GM18909 (cell line): ENCODE measurements at regions not wholly inside any gene's neighbourhood (a gene's known extent, or its start where the extent isn't known, plus 50 kb on each side); places are given as distances from the start of the nearest gene placed in this dataset.
A peak's percentile ranks its signal among the peaks of the same experiment; 100 is the strongest.
"Not testable (repeated sequence)": the region's sequence is repeated elsewhere in the genome, so short reads cannot be mapped to it uniquely, and the experiment has no call there.

Experiments
- ATAC-seq: cut with Tn5 transposase; IDR thresholded peaks from one replicate; pipeline ENCODE4 v1.9.1; 2021; ENCODE audit warnings: mild to moderate bottlenecking; ENCODE audit not compliant: unreplicated experiment, poor library complexity

DNA sequence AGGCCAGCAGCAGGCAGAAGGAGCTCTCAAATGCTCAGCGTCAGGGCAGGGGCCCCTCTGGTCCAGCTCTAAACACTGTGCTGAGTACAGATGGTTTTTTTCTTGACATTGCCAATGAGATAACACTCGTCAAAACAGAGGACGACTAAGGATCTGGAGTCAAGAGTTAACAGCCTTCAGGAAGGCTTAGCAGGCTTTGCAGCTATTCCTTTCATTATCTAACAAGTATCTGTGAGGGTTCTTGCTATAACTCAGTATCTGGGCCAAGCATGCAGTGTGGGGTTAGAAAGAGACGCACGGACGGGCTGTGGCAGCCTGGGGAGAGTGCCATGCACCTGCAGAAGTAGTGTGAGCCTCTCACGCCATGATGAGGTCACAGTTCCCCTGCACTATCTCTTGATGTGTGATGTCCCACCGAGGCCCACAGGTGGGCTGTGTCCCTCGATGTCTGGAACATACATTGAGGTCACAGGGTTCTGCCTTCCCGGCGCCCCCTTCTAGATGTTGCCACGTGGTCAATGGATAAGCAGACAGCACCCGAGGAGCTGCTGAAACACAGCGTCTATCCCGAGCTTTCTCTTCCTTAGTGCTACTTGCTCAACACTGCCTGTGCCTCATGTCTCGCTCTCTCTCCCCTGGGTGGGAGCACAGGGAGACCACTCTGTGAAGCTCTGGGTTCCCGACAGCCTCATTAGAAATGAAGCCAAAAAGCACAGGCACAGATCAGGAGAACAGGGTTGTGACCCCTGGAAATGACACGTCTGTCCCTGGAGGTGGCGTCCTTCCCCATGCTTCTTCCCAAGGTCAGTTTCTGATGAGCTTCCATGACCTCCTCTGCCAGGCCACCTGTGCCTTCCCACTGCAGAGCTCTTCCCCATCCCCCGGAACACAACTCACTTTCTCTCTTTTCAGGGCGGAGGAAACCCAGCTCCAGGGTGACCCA, 85.5 kb upstream of the RPS6KA2 start:
- ATAC-seq: no peak

GRCh38 chr6:166710084-166710483, 83.0 kb upstream of the RPS6KA2 start:
- ATAC-seq: no peak

DNA sequence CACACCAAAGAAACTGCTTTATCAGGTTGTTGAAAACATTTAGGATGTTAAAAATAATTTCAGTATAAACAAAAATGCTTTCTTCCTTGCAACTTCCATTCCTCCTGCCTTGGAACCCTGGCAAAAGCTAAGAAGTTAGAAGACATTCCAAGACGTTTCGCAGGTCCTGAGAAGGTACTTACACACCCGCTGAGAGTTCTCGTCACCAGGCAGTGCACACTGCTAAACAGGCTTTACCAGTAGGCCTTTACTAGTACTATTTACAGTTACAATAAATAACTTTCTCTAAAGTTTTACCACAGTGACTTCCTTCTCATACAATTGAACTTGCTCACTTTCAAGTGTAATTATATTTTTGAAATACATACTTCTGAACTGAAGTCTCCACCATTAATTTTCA, 81.4 kb upstream of the RPS6KA2 start:
- ATAC-seq: no peak

- no peak for ATAC-seq
These were observed 80.0 kb upstream of the RPS6KA2 start for GRCh38 chr6:166707045-166707444.

DNA sequence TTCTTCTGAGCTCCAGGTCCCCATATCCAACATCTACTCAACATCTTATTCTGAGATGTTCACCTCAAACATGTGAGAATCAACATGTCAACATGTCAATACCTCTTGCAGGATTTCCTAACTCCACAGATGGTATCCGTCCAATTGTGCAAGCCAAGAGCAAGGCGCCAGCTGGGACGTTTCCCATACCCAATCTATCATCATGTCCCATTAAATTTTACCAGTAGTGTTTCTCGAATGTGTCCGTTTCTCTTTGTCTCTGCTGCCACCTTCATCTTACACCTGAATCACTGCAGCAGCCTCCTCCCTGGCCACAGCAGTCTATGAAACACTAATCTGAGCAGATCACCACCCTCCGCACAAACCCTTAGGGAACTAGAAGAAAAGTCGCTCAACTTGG, 78.0 kb upstream of the RPS6KA2 start:
- ATAC-seq: no peak

DNA sequence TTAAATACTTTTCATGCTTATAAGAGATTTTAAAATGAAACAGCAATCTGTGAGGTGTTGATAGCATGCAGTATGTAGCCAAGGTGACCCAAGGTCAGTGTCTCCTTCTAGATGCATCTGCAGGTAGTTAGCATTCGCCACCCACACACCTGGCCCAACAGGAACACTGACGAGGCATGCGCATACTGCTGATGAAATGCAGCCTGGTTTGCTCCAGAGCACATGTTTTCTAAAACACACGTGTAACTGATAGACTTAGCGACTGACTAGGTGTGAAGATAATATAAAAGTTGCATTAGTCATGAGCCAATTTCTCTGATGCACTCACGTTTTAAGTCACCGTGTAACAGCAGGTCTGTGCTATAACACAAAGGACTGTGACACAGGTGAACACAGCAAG, 77.1 kb upstream of the RPS6KA2 start:
- ATAC-seq: no peak

GRCh38 chr6:166703149-166703710, 76.2 kb upstream of the RPS6KA2 start:
- ATAC-seq: no peak

- not testable (repeated sequence) for ATAC-seq
These were observed 74.4 kb upstream of the RPS6KA2 start for GRCh38 chr6:166701424-166701823.

DNA sequence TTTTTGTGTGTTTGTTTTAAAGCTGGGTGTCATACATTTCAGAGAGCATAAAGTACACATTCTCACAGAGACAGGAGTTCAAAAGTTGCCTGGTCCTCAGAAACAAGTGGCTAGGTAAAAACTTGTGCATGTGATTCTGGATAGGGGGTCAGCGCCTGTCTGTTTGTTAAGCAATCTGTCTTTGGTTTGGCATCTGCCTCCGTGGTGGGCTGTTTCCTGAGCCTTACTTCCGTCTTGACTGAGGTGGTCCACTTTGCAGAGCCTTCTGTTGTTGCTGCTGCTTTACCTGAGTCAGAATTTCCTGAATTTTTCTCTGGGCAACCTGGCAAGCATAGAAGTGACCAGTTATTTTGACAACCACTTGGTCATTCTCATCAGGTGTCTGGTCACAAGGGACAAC, 73.8 kb upstream of the RPS6KA2 start:
- ATAC-seq: not testable (repeated sequence)

DNA sequence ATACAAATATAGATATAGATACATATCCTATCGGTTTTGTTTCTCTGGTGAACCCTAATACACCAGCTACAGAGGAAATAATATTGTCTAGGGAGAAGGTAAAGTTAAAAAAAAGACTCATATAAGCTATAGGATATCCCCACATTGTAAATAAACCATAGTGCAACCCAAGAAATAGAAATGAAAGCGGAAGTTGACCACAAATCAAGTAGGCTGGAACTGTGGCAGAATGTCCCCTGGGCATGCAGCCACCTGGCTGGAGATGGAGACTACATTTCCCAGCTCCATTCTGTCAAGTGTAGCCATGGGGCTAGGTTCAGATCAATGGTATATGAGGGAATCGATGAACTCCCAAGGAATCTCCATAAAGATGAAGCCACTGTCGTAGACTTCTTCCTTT, 70.1 kb upstream of the RPS6KA2 start:
- peak; percentile 59 for ATAC-seq

- no peak for ATAC-seq
These were observed 66.8 kb upstream of the RPS6KA2 start for GRCh38 chr6:166693880-166694279.

GRCh38 chr6:166692723-166693302, 65.8 kb upstream of the RPS6KA2 start:
- ATAC-seq: no peak

- no peak for ATAC-seq
These were observed 64.7 kb upstream of the RPS6KA2 start for GRCh38 chr6:166691746-166692145.

DNA sequence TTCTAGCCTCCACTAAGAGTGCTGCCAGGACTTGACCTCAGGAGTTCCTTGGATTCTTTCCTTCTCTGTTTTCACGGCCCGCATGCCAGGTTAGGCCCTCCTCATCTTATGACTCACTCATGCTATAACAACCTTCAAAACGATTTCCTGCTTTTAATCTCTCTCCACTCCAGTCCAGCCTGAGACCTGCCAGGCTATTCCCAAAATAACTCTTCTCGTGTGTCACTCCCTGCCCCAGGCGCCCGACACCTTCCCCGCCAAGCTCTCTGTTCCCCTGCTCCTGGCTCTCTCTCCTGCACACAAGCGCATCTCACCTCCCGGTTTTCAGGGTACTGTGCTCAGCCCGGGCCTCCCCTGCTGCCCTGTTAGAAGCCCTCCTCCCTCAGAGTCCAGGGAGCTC, 64.1 kb upstream of the RPS6KA2 start:
- no peak for ATAC-seq

DNA sequence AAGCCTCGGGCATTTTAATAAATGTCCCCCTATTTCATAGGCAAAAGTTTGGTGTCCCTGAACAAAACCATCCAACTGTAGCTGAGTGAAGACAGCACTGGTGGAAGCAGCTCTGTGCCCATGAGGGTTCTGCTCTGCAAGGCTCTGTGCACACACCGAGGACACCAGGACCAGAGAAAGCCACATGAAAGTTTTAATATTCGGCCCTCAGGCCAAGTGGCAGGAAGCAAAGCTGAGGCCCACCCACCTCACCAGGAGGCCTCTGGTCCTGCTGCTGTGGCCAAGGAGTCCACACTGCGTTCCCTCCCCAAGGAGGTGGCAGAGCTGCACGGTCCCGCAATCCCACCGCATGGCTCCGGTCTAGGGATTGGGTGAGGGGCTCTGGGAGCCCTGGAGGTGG, 62.6 kb upstream of the RPS6KA2 start:
- no peak for ATAC-seq

DNA sequence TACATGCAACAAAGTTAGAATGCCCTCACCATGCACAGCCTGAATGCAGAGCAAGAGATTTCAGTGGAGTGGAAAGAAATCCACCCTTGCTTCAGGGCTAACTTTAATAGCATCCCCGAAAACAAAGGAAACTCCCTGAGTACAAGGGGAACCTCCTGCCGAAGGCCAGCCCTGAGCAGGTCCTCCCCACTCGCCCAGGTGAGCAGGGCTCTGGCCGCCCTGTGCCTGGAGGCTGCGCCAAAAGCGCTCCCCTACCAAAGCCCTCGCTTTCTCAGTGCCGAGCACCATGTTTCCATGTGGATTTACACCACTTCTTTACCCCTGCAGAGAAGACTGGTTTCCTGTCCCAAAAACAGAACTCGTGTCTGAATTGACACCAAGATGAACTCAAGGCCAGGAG, 61.9 kb upstream of the RPS6KA2 start:
- no peak for ATAC-seq

GRCh38 chr6:166687879-166688205, 60.8 kb upstream of the RPS6KA2 start:
- ATAC-seq: no peak

DNA sequence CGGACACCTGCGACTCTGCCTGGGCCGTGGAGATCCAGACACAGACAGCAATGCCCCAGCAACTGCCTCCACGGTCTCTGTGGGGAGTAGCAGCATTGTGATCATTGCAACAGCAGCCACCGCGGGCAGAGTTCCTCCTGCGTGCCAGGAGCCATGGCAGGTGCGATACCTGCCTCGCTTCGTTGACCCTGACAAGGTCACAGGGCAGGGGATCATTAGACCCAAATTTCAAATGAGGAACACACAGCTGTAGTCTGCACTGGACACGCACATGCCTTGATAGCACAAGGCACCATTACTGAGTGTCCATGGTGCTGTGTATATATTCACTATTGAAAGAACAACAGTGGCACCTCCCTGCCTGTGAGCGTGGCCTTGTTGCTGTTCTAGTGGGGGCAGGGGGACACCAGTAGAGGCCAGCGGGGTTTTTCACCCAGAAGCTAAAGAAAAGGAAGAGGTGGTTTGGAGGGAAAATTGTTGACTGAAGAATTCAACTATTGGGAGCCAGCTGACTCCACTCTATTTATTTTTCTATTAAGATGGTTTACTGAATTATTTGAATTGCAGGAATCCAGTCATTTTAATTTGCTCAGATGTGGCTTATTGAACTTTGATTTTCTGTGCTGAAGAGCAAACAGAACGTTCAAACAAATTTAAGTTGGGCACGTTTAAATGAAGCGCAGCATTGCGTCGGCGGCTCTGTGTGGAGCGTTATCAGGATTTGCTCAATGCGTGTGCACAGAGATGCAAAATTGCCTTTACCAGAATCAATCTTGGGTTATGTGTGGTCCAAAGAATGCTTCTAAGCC, 60.2 kb upstream of the RPS6KA2 start:
- no peak for ATAC-seq

DNA sequence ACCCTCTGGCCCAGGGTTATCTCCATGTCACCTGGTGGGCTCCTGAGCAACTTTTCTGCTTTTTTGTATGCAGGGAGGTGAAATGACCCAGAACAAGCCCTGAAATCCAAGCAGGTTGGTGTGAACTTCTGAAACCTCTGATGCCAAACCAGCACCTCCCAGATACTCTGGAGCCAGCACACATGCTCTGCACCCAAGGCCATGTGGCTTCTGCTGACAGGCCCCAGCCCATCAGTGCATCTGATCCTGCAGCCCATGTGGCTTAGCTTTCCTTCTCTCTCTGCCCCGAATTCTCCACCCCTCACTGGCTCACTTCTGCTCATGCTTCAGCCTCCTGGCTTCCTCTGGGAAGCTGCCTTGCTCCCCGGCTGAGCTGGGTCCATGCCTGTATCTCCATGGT, 59.3 kb upstream of the RPS6KA2 start:
- no peak for ATAC-seq

- no peak for ATAC-seq
These were observed 57.8 kb upstream of the RPS6KA2 start for GRCh38 chr6:166684866-166685265.

DNA sequence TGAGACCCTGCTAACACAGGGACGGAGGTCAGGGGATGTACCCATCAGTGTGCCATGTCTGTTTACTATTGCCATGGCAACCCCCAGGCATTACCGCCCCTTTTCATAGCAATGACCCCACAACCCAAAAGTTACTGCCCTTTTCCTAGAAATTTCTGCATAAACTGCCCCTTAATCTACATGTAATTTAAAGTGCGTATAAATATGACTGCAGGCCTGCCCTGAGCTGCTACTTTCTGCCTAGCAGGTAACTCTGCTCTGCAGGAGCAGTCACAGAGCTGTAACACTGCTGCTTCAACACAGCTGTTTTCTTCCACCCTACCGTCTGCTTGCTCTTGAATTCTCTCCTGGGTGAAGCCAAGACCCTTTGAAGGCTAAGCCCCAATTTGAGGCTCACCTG, 57.1 kb upstream of the RPS6KA2 start:
- ATAC-seq: no peak
